Mesenchymal stem cell (in vitro differentiated cells and primary cell): ENCODE measurements at regions not wholly inside any gene's neighbourhood (a gene's known extent, or its start where the extent isn't known, plus 50 kb on each side); places are given as distances from the start of the nearest gene placed in this dataset.

Experiments
- DNase-seq: peaks from one replicate; pipeline ENCODE4 v3.0.0-alpha.2; 2013
- H2AFZ ChIP-seq: one replicate; pipeline ENCODE4 v1.6.1; 2013; ENCODE audit warnings: low read depth, mild to moderate bottlenecking, control low read depth, inconsistent platforms, low read length, moderate library complexity
- H2AK5ac ChIP-seq: 2 replicates; pipeline ENCODE4 v1.6.1; 2013; ENCODE audit warnings: low read length, moderate library complexity, mild to moderate bottlenecking, inconsistent platforms; ENCODE audit not compliant: severe bottlenecking
- H2BK120ac ChIP-seq: one replicate; pipeline ENCODE4 v1.6.1; 2013; ENCODE audit warnings: low read depth, mild to moderate bottlenecking, inconsistent platforms, low read length, moderate library complexity
- H2BK12ac ChIP-seq, 2 experiments: one replicate each; pipeline ENCODE4 v1.6.1; 2013; ENCODE audit warnings: inconsistent platforms in 2 of 2, low read length in 2 of 2, mild to moderate bottlenecking in 2 of 2, moderate library complexity in 2 of 2, control low read depth in 1 of 2
- H2BK15ac ChIP-seq: one replicate; pipeline ENCODE4 v1.6.1; 2013; ENCODE audit warnings: mild to moderate bottlenecking, low read depth, inconsistent platforms; ENCODE audit not compliant: poor library complexity, severe bottlenecking
- H2BK5ac ChIP-seq: 2 replicates; pipeline ENCODE4 v1.6.1; 2013; ENCODE audit warnings: low read depth, mild to moderate bottlenecking, low read length, control low read depth, inconsistent platforms; ENCODE audit not compliant: poor library complexity, severe bottlenecking
- H3K14ac ChIP-seq, 2 experiments: one replicate each; pipeline ENCODE4 v1.6.1; 2013; ENCODE audit warnings: inconsistent platforms in 2 of 2, low read length in 2 of 2, control low read depth in 1 of 2, mild to moderate bottlenecking in 1 of 2, moderate library complexity in 1 of 2
- H3K18ac ChIP-seq, 2 experiments: one replicate each; pipeline ENCODE4 v1.6.1; 2013; ENCODE audit warnings: inconsistent platforms in 2 of 2, low read length in 2 of 2, control low read depth in 1 of 2, low read depth in 1 of 2, mild to moderate bottlenecking in 1 of 2
- H3K23ac ChIP-seq, 2 experiments: one replicate each; pipeline ENCODE4 v1.6.1; 2013; ENCODE audit warnings: inconsistent platforms in 2 of 2, low read length in 2 of 2, mild to moderate bottlenecking in 2 of 2, moderate library complexity in 2 of 2, control low read depth in 1 of 2
- H3K27ac ChIP-seq: 2 replicates; pipeline ENCODE4 v1.5.1; 2013; ENCODE audit warnings: mild to moderate bottlenecking, moderate library complexity, low read length, control low read depth, inconsistent platforms; ENCODE audit not compliant: poor library complexity, severe bottlenecking
- H3K27me3 ChIP-seq, 2 experiments: 2 replicates each; pipeline versions ENCODE4 v1.6.1 to v1.7.0; 2013; ENCODE audit warnings: low read length in 2 of 2, mild to moderate bottlenecking in 2 of 2, moderate library complexity in 2 of 2, control low read depth in 1 of 2, inconsistent platforms in 1 of 2; ENCODE audit not compliant: control insufficient read depth in 1 of 2, insufficient read depth in 1 of 2
- H3K36me3 ChIP-seq, 2 experiments: 2 replicates each; pipeline versions ENCODE4 v1.6.1 to v1.7.0; 2013; ENCODE audit warnings: low read length in 2 of 2, control low read depth in 1 of 2, inconsistent platforms in 1 of 2, low read depth in 1 of 2, mild to moderate bottlenecking in 1 of 2; ENCODE audit not compliant: insufficient read depth in 2 of 2, control insufficient read depth in 1 of 2
- H3K4ac ChIP-seq, 2 experiments: one replicate each; pipeline ENCODE4 v1.6.1; 2013; ENCODE audit warnings: inconsistent platforms in 2 of 2, low read length in 2 of 2, mild to moderate bottlenecking in 2 of 2, moderate library complexity in 2 of 2, control low read depth in 1 of 2, low read depth in 1 of 2
- H3K4me1 ChIP-seq: 2 replicates; pipeline ENCODE4 v1.6.1; 2013; ENCODE audit warnings: low read depth, low read length, control low read depth; ENCODE audit not compliant: control insufficient read depth, insufficient read depth
- H3K4me2 ChIP-seq: 2 replicates; pipeline ENCODE4 v1.6.1; 2013; ENCODE audit warnings: low read length, mild to moderate bottlenecking, inconsistent platforms; ENCODE audit not compliant: poor library complexity, severe bottlenecking
- H3K4me3 ChIP-seq, 2 experiments: 2 replicates each; pipeline versions ENCODE4 v1.5.1 to v1.7.0; 2013; ENCODE audit warnings: low read length in 2 of 2, mild to moderate bottlenecking in 2 of 2, control low read depth in 1 of 2, low read depth in 1 of 2; ENCODE audit not compliant: insufficient read depth in 1 of 2
- H3K79me1 ChIP-seq: replicated peaks from 2 replicates; pipeline ENCODE4 v1.6.1; 2013; ENCODE audit warnings: mild to moderate bottlenecking, control low read depth, low read length, inconsistent platforms; ENCODE audit not compliant: poor library complexity, severe bottlenecking
- H3K9ac ChIP-seq: 2 replicates; pipeline ENCODE4 v1.7.0; 2013; ENCODE audit warnings: mild to moderate bottlenecking, low read length, moderate library complexity
- H3K9me3 ChIP-seq: 2 replicates; pipeline ENCODE4 v1.7.0; 2013; ENCODE audit warnings: mild to moderate bottlenecking, low read length; ENCODE audit not compliant: control insufficient read depth
- H4K8ac ChIP-seq: one replicate; pipeline ENCODE4 v1.6.1; 2013; ENCODE audit warnings: inconsistent platforms, mild to moderate bottlenecking, low read length, moderate library complexity
- H4K91ac ChIP-seq: one replicate; pipeline ENCODE4 v1.6.1; 2013; ENCODE audit warnings: mild to moderate bottlenecking, low read length, inconsistent platforms
- WGBS: methylation state at CpG from one replicate; pipeline ENCODE4 v1.1.7; 2013; ENCODE audit warnings: mixed read lengths; 5-methylcytosine and 5-hydroxymethylcytosine counted together

GRCh38 chr5:174187001-174187400, 141.5 kb downstream of the NSG2 start:
- Histone ChIP-seq H3K14ac (no peak overlapping the region), H2BK120ac (no peak overlapping the region), H2AK5ac (no peak overlapping the region), H3K36me3 (no peaks in the 10 kb centered on the region), H2AFZ (no peak overlapping the region), H2BK15ac (peak overlapping the region; percentile 7), H3K4me2 (no peak overlapping the region), H3K23ac (no peak overlapping the region), H2BK5ac (no peak overlapping the region), H3K4me1 (no peaks in the 10 kb centered on the region), H3K9ac (no peak overlapping the region), H2BK12ac (no peak overlapping the region), H4K8ac (no peak overlapping the region), H3K18ac (no peak overlapping the region), H3K79me1 (no peaks in the 10 kb centered on the region), H3K4ac (no peak overlapping the region), H3K27me3 (peaks cover 3 to 28% of the 10 kb centered on the region in 2 experiments), H3K9me3 (no peaks in the 10 kb centered on the region), H4K91ac (no peak overlapping the region), H3K27ac (no peak overlapping the region), H3K4me3 (no peak overlapping the region)
- WGBS: 77% methylated on average over 7 of the region's 7 CpGs
- DNase-seq: no peak

DNA sequence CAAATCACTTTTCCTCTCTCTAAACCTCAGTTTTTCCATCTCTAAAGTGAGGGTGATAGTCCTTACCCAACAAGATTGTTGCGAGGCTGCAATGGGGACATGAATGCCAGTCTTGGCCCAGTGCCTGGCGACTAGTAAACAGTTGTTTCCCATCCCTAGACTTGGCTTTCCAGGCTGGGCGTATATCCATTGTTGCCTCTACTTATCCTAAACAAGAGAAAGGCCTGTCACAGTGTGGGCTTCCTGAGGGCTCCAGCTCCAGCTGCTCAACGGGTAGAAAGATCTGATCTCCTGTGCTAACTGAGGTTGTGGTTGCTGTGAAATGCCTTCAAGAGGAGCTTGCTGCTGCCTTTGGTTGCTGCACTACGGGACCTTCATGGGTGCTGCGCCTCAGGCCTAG, 142.0 kb downstream of the NSG2 start:
- peaks cover 3 to 30% of the 10 kb centered on the region in 2 experiments for H3K27me3 ChIP-seq
- H3K4me2 ChIP-seq: no peak overlapping the region
- H3K27ac ChIP-seq: no peak overlapping the region
- no peak overlapping the region for H4K91ac ChIP-seq
- 81% methylated on average over 5 of the region's 6 CpGs for WGBS
- H3K4ac ChIP-seq: no peak overlapping the region
- no peak overlapping the region for H2AK5ac ChIP-seq
- no peak overlapping the region for H3K9ac ChIP-seq
- H3K14ac ChIP-seq: no peak overlapping the region
- H2AFZ ChIP-seq: no peak overlapping the region
- no peaks in the 10 kb centered on the region for H3K4me1 ChIP-seq
- no peak for DNase-seq
- no peak overlapping the region for H3K18ac ChIP-seq
- H3K9me3 ChIP-seq: no peaks in the 10 kb centered on the region
- H2BK12ac ChIP-seq: no peak overlapping the region
- H4K8ac ChIP-seq: no peak overlapping the region
- no peak overlapping the region for H2BK15ac ChIP-seq
- H3K4me3 ChIP-seq: no peak overlapping the region
- H3K79me1 ChIP-seq: no peaks in the 10 kb centered on the region
- H2BK120ac ChIP-seq: no peak overlapping the region
- H2BK5ac ChIP-seq: no peak overlapping the region
- H3K36me3 ChIP-seq: no peaks in the 10 kb centered on the region
- no peak overlapping the region for H3K23ac ChIP-seq

GRCh38 chr5:174188295-174188694, 142.8 kb downstream of the NSG2 start:
- Histone ChIP-seq H3K4me2 (no peak overlapping the region), H2AK5ac (no peak overlapping the region), H4K8ac (no peak overlapping the region), H2BK5ac (no peak overlapping the region), H3K23ac (no peak overlapping the region), H2BK12ac (no peak overlapping the region), H3K27me3 (peaks cover 3 to 27% of the 10 kb centered on the region in 2 experiments), H3K14ac (no peak overlapping the region), H2AFZ (no peak overlapping the region), H3K79me1 (no peaks in the 10 kb centered on the region), H4K91ac (peak overlapping the region; percentile 27), H3K27ac (no peak overlapping the region), H3K4me3 (no peak overlapping the region), H3K36me3 (no peaks in the 10 kb centered on the region), H2BK15ac (no peak overlapping the region), H3K18ac (no peak overlapping the region), H3K9me3 (no peaks in the 10 kb centered on the region), H2BK120ac (no peak overlapping the region), H3K4ac (no peak overlapping the region), H3K4me1 (no peaks in the 10 kb centered on the region), H3K9ac (no peak overlapping the region)
- WGBS: 72% methylated on average over 1 of the region's 1 CpG
- no peak for DNase-seq

DNA sequence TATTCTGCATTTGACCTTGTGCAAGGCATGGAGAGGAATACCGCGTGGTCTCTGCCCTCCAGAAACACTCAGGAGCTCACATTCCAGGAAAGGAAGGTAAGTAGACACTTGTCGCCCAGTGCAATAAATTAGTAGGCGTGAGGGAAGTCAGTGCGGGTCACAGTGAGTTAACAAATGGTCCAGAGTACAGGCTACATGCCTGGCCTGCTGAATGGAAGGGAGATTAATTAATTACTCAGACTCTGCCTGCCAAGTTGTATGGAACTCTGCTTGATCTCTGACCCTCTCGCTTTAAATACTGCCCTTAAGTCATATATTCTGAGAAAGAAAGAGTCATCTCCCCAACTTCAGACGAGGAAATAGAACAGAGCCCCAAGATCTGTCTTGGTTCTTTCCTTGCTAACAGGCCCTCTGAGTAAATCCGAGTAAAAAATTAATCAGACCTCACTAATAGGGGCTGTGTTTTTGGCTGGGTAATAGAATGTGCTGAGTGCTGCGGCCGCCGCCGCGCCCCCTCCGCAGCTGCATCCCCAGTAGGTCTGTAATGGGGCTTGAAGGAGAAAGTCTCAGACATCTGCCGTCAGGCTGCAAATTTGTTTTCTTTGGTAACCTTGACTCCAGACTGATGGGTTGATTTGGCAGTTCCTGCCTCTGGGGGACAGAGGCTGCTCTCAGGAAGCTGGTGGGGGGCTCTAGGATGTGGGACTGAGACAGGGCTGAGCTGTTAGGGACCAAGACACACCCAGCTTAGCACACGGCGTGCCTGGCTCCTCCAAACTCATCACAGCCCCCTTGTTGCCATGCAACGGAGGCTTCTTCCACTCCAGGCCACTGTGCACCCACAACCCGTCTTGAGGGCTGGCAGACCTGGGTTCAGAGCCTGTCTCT, 144.4 kb downstream of the NSG2 start:
- H2AK5ac ChIP-seq: no peak overlapping the region
- no peak overlapping the region for H3K4ac ChIP-seq
- H3K9me3 ChIP-seq: no peaks in the 10 kb centered on the region
- H3K36me3 ChIP-seq: no peaks in the 10 kb centered on the region
- H3K27me3 ChIP-seq: peaks cover 3 to 27% of the 10 kb centered on the region in 2 experiments
- H3K4me1 ChIP-seq: no peaks in the 10 kb centered on the region
- H2BK12ac ChIP-seq: no peak overlapping the region
- no peak overlapping the region for H2BK5ac ChIP-seq
- no peak overlapping the region for H2BK15ac ChIP-seq
- no peak overlapping the region for H3K4me3 ChIP-seq
- no peak overlapping the region for H3K14ac ChIP-seq
- H2AFZ ChIP-seq: no peak overlapping the region
- no peaks in the 10 kb centered on the region for H3K79me1 ChIP-seq
- H3K27ac ChIP-seq: no peak overlapping the region
- H3K18ac ChIP-seq: no peak overlapping the region
- 49% methylated on average over 18 of the region's 19 CpGs for WGBS
- H2BK120ac ChIP-seq: no peak overlapping the region
- H3K4me2 ChIP-seq: no peak overlapping the region
- H3K9ac ChIP-seq: no peak overlapping the region
- no peak overlapping the region for H4K8ac ChIP-seq
- H4K91ac ChIP-seq: no peak overlapping the region
- no peak for DNase-seq
- no peak overlapping the region for H3K23ac ChIP-seq
